HPDE6-E6E7 (cell line): ENCODE measurements at regions not wholly inside any gene's neighbourhood (a gene's known extent, or its start where the extent isn't known, plus 50 kb on each side); places are given as distances from the start of the nearest gene placed in this dataset.

ENCODE experiments used
- DNase-seq: peaks from one replicate; pipeline ENCODE4 v3.0.0; 2011; ENCODE audit warnings: missing footprints; ENCODE audit errors: extremely low spot score

- DNase-seq = no peak
Measured at GRCh38 chr4:55753856-55754255, 65.7 kb upstream of the EXOC1L start.

DNA sequence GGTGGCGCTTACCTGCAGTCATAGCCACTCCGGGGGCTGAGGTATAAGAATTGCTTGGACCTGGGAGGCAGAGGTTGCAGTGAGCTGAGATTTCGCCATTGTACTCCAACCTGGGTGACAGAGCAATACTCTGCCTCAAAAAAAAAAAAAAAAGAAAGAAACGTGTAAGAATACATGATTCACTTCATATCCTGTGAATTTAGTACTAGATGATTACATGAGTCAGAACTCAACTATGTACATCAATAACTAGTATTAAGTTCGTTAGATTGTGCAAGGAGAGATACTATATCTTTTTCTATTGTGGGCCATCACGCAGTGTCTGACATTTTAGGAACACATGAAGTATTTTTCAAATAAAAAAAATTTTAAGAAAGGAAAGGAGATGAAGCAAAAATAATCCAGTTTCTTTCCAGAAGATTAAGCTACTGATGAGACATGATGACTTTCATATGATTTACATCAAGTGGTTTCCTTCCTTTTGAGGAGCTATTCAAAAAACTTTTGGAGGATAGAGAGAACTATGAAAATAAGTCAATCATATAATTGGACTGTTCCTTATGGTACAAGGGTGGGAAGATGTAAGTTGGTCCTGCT, 64.7 kb upstream of the EXOC1L start:
- peak; percentile 20 for DNase-seq

GRCh38 chr4:55756208-55756607, 63.4 kb upstream of the EXOC1L start:
- DNase-seq = no peak

- no peak for DNase-seq
Measured at GRCh38 chr4:55757356-55757952, 62.1 kb upstream of the EXOC1L start.

DNA sequence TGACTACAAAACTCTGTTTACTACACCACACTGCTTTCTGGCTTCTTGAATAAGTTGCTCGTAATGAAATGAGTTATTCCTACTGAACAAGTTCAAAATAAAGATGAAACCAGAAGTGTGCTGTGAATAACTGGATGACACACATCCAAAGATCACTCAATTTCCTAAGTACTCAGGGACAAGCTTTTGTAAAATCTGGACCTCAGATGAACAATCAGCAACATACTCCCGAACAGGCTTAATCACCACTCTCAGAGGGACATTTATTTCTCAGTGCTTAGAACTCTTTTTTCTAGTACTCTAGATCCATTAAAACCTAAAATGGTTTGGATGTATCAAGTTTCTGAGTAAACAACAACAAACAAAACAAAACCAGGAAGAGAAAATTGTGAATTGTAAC, 61.5 kb upstream of the EXOC1L start:
- DNase-seq = no peak

DNA sequence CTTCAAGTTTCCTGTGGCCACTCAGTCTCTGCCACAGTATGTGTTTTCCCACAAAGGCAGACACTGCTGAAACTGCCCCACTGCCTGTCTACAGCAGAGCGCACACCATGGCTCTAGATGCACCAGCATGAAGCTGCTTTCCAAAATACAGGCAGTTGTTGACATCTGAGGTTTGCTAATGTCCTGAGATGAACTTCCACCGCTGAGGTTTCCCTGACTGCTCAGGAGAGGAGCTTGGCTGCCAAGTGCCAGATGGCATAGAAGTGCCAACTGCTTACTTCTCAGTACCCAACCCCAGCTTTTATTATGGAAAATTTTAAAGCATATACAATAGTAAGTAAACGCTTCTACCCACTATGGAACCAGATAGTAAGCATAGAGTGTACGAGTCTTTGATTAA, 61.0 kb upstream of the EXOC1L start:
- no peak for DNase-seq

DNA sequence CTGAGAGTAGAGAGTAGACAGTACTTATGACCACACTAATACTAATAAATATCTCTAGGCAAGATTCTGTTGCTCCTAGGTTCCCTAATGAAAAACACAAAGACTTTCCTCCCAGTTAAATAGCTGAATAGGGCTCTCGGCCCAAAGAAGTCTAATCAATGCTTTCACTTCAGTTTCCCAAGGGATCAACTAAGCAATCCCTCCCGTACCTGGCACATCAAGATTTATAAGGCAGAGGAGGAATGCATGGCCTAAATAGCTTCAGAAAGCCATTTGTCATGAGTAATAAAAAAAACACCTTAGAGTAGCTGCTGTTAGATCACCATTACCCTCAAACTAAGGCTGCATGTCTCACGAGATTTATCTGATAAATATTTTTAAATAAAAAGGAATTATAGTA, 56.8 kb upstream of the EXOC1L start:
- DNase-seq = no peak

DNA sequence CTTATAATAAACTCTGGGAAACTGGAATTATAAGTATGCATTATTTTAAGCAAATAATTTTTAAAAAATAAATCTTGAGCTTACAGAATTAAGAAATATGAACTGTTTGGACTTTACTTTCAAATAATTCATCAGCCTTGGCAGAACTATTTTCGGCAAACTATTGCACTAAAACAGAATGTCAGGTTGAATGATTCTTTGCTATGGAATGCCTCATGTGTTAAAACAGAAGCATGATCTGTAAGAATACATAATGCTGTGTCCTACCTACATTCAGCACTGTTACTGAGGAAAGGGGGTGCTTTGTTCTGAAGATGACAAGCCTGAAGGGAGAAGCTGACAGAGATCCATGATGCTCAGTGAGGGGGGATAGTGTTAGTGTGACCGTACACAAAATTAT, 55.6 kb upstream of the EXOC1L start:
- DNase-seq = no peak

DNA sequence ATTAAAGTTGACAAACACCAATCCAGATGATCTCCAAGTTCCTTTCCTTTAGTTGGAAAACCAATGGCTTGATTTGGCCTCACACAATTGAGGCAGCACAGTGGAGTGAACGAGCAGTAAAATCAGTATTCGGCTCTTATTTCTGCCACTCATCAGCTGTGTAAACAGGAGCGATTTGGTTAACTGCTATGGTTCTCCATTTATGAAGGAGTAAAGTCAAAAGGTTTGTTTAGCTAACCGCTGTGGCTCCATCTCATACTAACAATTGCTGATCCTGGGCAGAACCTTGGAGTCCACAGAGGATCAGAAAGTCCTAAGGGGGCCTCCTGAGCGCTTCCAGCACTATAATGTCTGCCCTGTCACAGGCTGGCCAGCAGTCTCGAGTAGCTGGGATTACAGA, 54.5 kb upstream of the EXOC1L start:
- DNase-seq = no peak

- peak; percentile 14 for DNase-seq
Measured at GRCh38 chr4:55768291-55768690, 51.3 kb upstream of the EXOC1L start.
